Progenitor cell of endocrine pancreas (in vitro differentiated cells): ENCODE measurements at regions not wholly inside any gene's neighbourhood (a gene's known extent, or its start where the extent isn't known, plus 50 kb on each side); places are given as distances from the start of the nearest gene placed in this dataset.

ENCODE experiments used
- DNase-seq: peaks from one replicate; pipeline ENCODE4 v3.0.0; 2021; ENCODE audit warnings: low spot score; ENCODE audit not compliant: unreplicated experiment
- H3K27ac Mint-ChIP-seq: 2 replicates; pipeline ENCODE4 v1.8.0; 2021; ENCODE audit warnings: mild to moderate bottlenecking, moderate library complexity, mixed read lengths
- H3K27me3 Mint-ChIP-seq: 2 replicates; pipeline ENCODE4 v1.8.0; 2021; ENCODE audit warnings: mixed read lengths
- H3K36me3 Mint-ChIP-seq: 2 replicates; pipeline ENCODE4 v1.8.0; 2022; ENCODE audit warnings: mixed read lengths; ENCODE audit not compliant: insufficient read depth
- H3K4me1 Mint-ChIP-seq: 2 replicates; pipeline ENCODE4 v1.8.0; 2021; ENCODE audit warnings: low read depth, mixed read lengths
- H3K4me3 Mint-ChIP-seq: 2 replicates; pipeline ENCODE4 v1.8.0; 2021; ENCODE audit warnings: low read depth, mild to moderate bottlenecking, moderate library complexity, mixed read lengths
- H3K9me3 Mint-ChIP-seq: 2 replicates; pipeline ENCODE4 v1.8.0; 2021; ENCODE audit warnings: low read depth, mixed read lengths
- CTCF ChIP-seq: fragments of 200-600 bp; sonication (generic); IDR thresholded peaks from one replicate; pipeline ENCODE4 v1.5.0; 2021; ENCODE audit warnings: antibody characterized with exemption, mild to moderate bottlenecking; ENCODE audit not compliant: unreplicated experiment

GRCh38 chr5:4114452-4114851 lies 518.8 kb downstream of the IRX1 start:
- H3K36me3 Mint-ChIP-seq = no peaks in the 10 kb centered on the region
- TF ChIP-seq CTCF = no peak
- no peak overlapping the region for H3K27ac Mint-ChIP-seq
- H3K27me3 Mint-ChIP-seq = peaks cover 10% of the 10 kb centered on the region
- H3K9me3 Mint-ChIP-seq = no peaks in the 10 kb centered on the region
- H3K4me1 Mint-ChIP-seq = peaks cover 5% of the 10 kb centered on the region
- no peak for DNase-seq
- no peak overlapping the region for H3K4me3 Mint-ChIP-seq

- H3K4me1 Mint-ChIP-seq = no peaks in the 10 kb centered on the region
- TF ChIP-seq CTCF = no peak
- no peaks in the 10 kb centered on the region for H3K36me3 Mint-ChIP-seq
- H3K9me3 Mint-ChIP-seq = peaks cover 6% of the 10 kb centered on the region
- DNase-seq = no peak
- no peak overlapping the region for H3K27ac Mint-ChIP-seq
- peaks cover 7% of the 10 kb centered on the region for H3K27me3 Mint-ChIP-seq
- H3K4me3 Mint-ChIP-seq = no peak overlapping the region
Measured at GRCh38 chr5:4116834-4117233, 521.2 kb downstream of the IRX1 start.

GRCh38 chr5:4124221-4124970 lies 528.8 kb downstream of the IRX1 start:
- Mint-ChIP-seq H3K4me3 (no peak overlapping the region), H3K4me1 (no peaks in the 10 kb centered on the region), H3K27ac (no peak overlapping the region), H3K36me3 (no peaks in the 10 kb centered on the region), H3K27me3 (peaks cover 4% of the 10 kb centered on the region), H3K9me3 (peaks cover 6% of the 10 kb centered on the region)
- TF ChIP-seq CTCF = no peak
- no peak for DNase-seq

- Mint-ChIP-seq H3K27me3 (peaks cover 6% of the 10 kb centered on the region), H3K27ac (no peak overlapping the region), H3K9me3 (no peaks in the 10 kb centered on the region), H3K4me3 (no peak overlapping the region), H3K36me3 (no peaks in the 10 kb centered on the region), H3K4me1 (no peaks in the 10 kb centered on the region)
- DNase-seq = no peak
- TF ChIP-seq CTCF = no peak
Measured at GRCh38 chr5:4128994-4129393, 533.4 kb downstream of the IRX1 start.

GRCh38 chr5:4129523-4129922 lies 533.9 kb downstream of the IRX1 start:
- TF ChIP-seq CTCF = no peak
- Mint-ChIP-seq H3K36me3 (no peaks in the 10 kb centered on the region), H3K4me1 (no peaks in the 10 kb centered on the region), H3K27me3 (peaks cover 7% of the 10 kb centered on the region), H3K9me3 (no peaks in the 10 kb centered on the region), H3K4me3 (no peak overlapping the region), H3K27ac (no peak overlapping the region)
- no peak for DNase-seq
